PC-3 (cell line): ENCODE measurements at regions not wholly inside any gene's neighbourhood (a gene's known extent, or its start where the extent isn't known, plus 50 kb on each side); places are given as distances from the start of the nearest gene placed in this dataset.
A peak's percentile ranks its signal among the peaks of the same experiment; 100 is the strongest.

ENCODE experiments used
- ATAC-seq: fragments of 200-7000 bp; cut with Tn5 transposase; 2 replicates; pipeline ENCODE4 v1.9.1; 2020; ENCODE audit warnings: mild to moderate bottlenecking, moderate library complexity
- BruUV-seq: library from RNA; stranded (reverse); fragments of 400-500 nt; replicated peaks from 2 replicates; lab custom pipeline; 2021; lab: Mats Ljungman, UMichigan
- CTCF ChIA-PET: fragments of 300-600 bp; sonication (Branson Sonifier 250); formaldehyde crosslinking; loops from one replicate; lab custom pipeline; 2022; ENCODE audit warnings: antibody characterized with exemption; lab: Charles Lee
- POLR2A ChIA-PET: fragments of 300-600 bp; sonication (Branson Sonifier 250); formaldehyde crosslinking; loops from one replicate; lab custom pipeline; 2022; ENCODE audit warnings: antibody characterized with exemption; ENCODE audit not compliant: unreplicated experiment; lab: Charles Lee
- DNase-seq: peaks from one replicate; pipeline ENCODE4 v3.0.0-alpha.2; 2015
- H2AFZ ChIP-seq: fragments of 300-600 bp; sonication (generic); 2 replicates; pipeline ENCODE4 v1.6.0; 2016; ENCODE audit warnings: antibody characterized with exemption, low read length
- H3F3A ChIP-seq: fragments of 300-600 bp; sonication (generic); one replicate; pipeline ENCODE4 v1.6.0; 2017; ENCODE audit warnings: antibody characterized with exemption, low read length, control low read depth, mild to moderate bottlenecking; ENCODE audit not compliant: unreplicated experiment
- H3K27ac ChIP-seq: fragments of 300-600 bp; sonication (generic); 2 replicates; pipeline ENCODE4 v1.5.1; 2016; ENCODE audit warnings: mild to moderate bottlenecking, low read length
- H3K27me3 ChIP-seq: fragments of 300-600 bp; sonication (generic); 2 replicates; pipeline ENCODE4 v1.6.1; 2016; ENCODE audit warnings: low read length, mixed read lengths
- H3K36me3 ChIP-seq: fragments of 300-600 bp; sonication (generic); 2 replicates; pipeline ENCODE4 v1.6.1; 2016; ENCODE audit warnings: low read depth, mixed run types, low read length, mixed read lengths
- H3K4me1 ChIP-seq: fragments of 300-600 bp; sonication (generic); 2 replicates; pipeline ENCODE4 v1.5.1; 2016; ENCODE audit warnings: low read length; ENCODE audit not compliant: insufficient read depth
- H3K4me2 ChIP-seq: fragments of 300-600 bp; sonication (generic); 2 replicates; pipeline ENCODE4 v1.6.0; 2016; ENCODE audit warnings: low read length
- H3K4me3 ChIP-seq: fragments of 300-600 bp; sonication (generic); 2 replicates; pipeline ENCODE4 v1.5.1; 2016; ENCODE audit warnings: mild to moderate bottlenecking, low read length, mixed read lengths
- H3K79me2 ChIP-seq: fragments of 300-600 bp; sonication (generic); 2 replicates; pipeline ENCODE4 v1.6.1; 2017; ENCODE audit warnings: low read length, mixed read lengths
- H3K9ac ChIP-seq: fragments of 300-600 bp; sonication (generic); 2 replicates; pipeline ENCODE4 v1.6.0; 2016; ENCODE audit warnings: mild to moderate bottlenecking, low read length
- H3K9me2 ChIP-seq: fragments of 300-600 bp; sonication (generic); replicated peaks from 2 replicates; pipeline ENCODE4 v1.6.1; 2016; ENCODE audit warnings: mixed run types, low read length, mixed read lengths
- H3K9me3 ChIP-seq: fragments of 300-600 bp; sonication (generic); 2 replicates; pipeline ENCODE4 v1.6.1; 2016; ENCODE audit warnings: low read length, mixed read lengths
- H4K20me1 ChIP-seq: fragments of 300-600 bp; sonication (generic); 2 replicates; pipeline ENCODE4 v1.6.1; 2016; ENCODE audit warnings: low read length, mixed read lengths
- EZH2 ChIP-seq: fragments of 300-600 bp; sonication (generic); IDR thresholded peaks from one replicate; pipeline ENCODE4 v1.6.1; 2017; ENCODE audit warnings: antibody characterized with exemption, mild to moderate bottlenecking, low read length; ENCODE audit not compliant: unreplicated experiment
- EZH2phosphoT487 ChIP-seq: fragments of 300-600 bp; sonication (generic); IDR thresholded peaks from 2 replicates; pipeline ENCODE4 v1.6.1; 2018; ENCODE audit warnings: mild to moderate bottlenecking, antibody characterized with exemption, low read length, borderline replicate concordance
- intact Hi-C: fragments of 100-400 bp; cut with micrococcal nuclease; formaldehyde crosslinking; loops from 2 replicates; pipeline ENCODE4 v1.9.0; 2023
- TF ChIP-seq, protein P1 (sequence below): fragments of 300-600 bp; sonication (generic); conservative IDR thresholded peaks from 2 replicates; pipeline ENCODE4 v1.5.1; 2017; ENCODE audit warnings: antibody characterized with exemption, low read depth, mild to moderate bottlenecking, low read length

GRCh38 chr2:167863377-167863776, 384.0 kb downstream of the STK39 start:
- intact Hi-C loops = loop anchor here (10.0 kb wide), 1 partner anchor 251 kb away; no protein-coding TSS in a partner anchor
- ChIA-PET CTCF (no interaction called here), POLR2A (no interaction called here)
- Histone ChIP-seq H3F3A (no peaks in the 10 kb centered on the region), H3K36me3 (no peaks in the 10 kb centered on the region), H3K27ac (no peak overlapping the region), H3K9ac (no peak overlapping the region), H3K4me1 (peaks cover 11% of the 10 kb centered on the region; the same call in 1 of the 2 replicates), H3K79me2 (no peaks in the 10 kb centered on the region), H3K27me3 (no peaks in the 10 kb centered on the region; the same call in 1 of the 2 replicates), H3K4me3 (no peak overlapping the region), H3K4me2 (no peak overlapping the region), H4K20me1 (no peaks in the 10 kb centered on the region), H2AFZ (no peak overlapping the region), H3K9me2 (no peaks in the 10 kb centered on the region), H3K9me3 (no peaks in the 10 kb centered on the region)
- no peak for DNase-seq
- no TSS peak for BruUV-seq
- TF ChIP-seq EZH2 (no peak), EZH2phosphoT487 (no peak)
- TF ChIP-seq, protein P1, sequence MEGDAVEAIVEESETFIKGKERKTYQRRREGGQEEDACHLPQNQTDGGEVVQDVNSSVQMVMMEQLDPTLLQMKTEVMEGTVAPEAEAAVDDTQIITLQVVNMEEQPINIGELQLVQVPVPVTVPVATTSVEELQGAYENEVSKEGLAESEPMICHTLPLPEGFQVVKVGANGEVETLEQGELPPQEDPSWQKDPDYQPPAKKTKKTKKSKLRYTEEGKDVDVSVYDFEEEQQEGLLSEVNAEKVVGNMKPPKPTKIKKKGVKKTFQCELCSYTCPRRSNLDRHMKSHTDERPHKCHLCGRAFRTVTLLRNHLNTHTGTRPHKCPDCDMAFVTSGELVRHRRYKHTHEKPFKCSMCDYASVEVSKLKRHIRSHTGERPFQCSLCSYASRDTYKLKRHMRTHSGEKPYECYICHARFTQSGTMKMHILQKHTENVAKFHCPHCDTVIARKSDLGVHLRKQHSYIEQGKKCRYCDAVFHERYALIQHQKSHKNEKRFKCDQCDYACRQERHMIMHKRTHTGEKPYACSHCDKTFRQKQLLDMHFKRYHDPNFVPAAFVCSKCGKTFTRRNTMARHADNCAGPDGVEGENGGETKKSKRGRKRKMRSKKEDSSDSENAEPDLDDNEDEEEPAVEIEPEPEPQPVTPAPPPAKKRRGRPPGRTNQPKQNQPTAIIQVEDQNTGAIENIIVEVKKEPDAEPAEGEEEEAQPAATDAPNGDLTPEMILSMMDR = no peak
- ATAC-seq = no peak

- POLR2A ChIA-PET = no interaction called here
- ATAC-seq (peak; percentile 88), DNase-seq (peak; percentile 70)
- CTCF ChIA-PET = no interaction called here
- H3K4me2 ChIP-seq = peak overlapping the region; percentile 11; the same call in 1 of the 2 replicates
- H3F3A ChIP-seq = no peaks in the 10 kb centered on the region
- no peaks in the 10 kb centered on the region for H3K79me2 ChIP-seq
- H3K4me3 ChIP-seq = no peak overlapping the region
- H3K27ac ChIP-seq = no peak overlapping the region
- no peaks in the 10 kb centered on the region for H3K9me2 ChIP-seq
- no peak overlapping the region for H3K9ac ChIP-seq
- intact Hi-C loops = loop anchor here (10.0 kb wide), 1 partner anchor 252 kb away; no protein-coding TSS in a partner anchor
- H3K9me3 ChIP-seq = no peaks in the 10 kb centered on the region
- peaks cover 11% of the 10 kb centered on the region; the same call in 1 of the 2 replicates for H3K4me1 ChIP-seq
- no peaks in the 10 kb centered on the region for H4K20me1 ChIP-seq
- no peaks in the 10 kb centered on the region; the same call in 1 of the 2 replicates for H3K27me3 ChIP-seq
- no peaks in the 10 kb centered on the region for H3K36me3 ChIP-seq
- BruUV-seq = no TSS peak
- TF ChIP-seq, protein P1 = no peak
- no peak for TF ChIP-seq EZH2phosphoT487
- no peak for TF ChIP-seq EZH2
- H2AFZ ChIP-seq = no peak overlapping the region
Measured at GRCh38 chr2:167862782-167863181, 384.6 kb downstream of the STK39 start.

DNA sequence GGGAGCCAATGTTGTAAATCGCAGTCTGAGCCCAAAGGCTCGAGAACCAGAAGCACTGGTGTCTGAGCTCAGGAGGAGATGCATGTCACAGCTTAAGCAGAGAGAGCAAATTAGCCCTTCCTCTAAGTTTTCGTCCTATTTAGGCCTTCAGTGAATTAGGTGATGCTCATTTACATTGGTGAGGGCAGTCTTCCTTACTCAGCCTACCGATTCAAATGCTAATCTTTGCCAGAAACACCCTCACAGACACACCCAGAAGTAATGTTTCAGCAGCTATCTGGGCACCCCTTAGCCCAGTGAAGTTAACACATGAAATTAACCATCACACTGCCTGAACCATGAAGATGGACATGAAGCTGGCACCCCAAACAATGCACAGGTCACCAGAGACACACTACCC, 385.1 kb downstream of the STK39 start:
- Histone ChIP-seq H3K4me3 (no peak overlapping the region), H3K36me3 (no peaks in the 10 kb centered on the region), H4K20me1 (no peaks in the 10 kb centered on the region), H3F3A (no peaks in the 10 kb centered on the region), H2AFZ (no peak overlapping the region), H3K4me2 (peak overlapping the region; percentile 11; the same call in 1 of the 2 replicates), H3K27ac (no peak overlapping the region), H3K9me3 (no peaks in the 10 kb centered on the region), H3K4me1 (peaks cover 11% of the 10 kb centered on the region; the same call in 1 of the 2 replicates), H3K79me2 (no peaks in the 10 kb centered on the region), H3K9ac (no peak overlapping the region), H3K27me3 (no peaks in the 10 kb centered on the region; the same call in 1 of the 2 replicates), H3K9me2 (no peaks in the 10 kb centered on the region)
- CTCF ChIA-PET = no interaction called here
- ATAC-seq (no peak; the same call in 1 of the 2 replicates), DNase-seq (no peak)
- intact Hi-C loops = loop anchor here (10.0 kb wide), 1 partner anchor 253 kb away; no protein-coding TSS in a partner anchor
- POLR2A ChIA-PET = no interaction called here
- TF ChIP-seq EZH2 (no peak), EZH2phosphoT487 (no peak)
- TF ChIP-seq, protein P1 = no peak
- no TSS peak for BruUV-seq
